Amygdala (tissue), 56 donors: ENCODE measurements at regions not wholly inside any gene's neighbourhood (a gene's known extent, or its start where the extent isn't known, plus 50 kb on each side); places are given as distances from the start of the nearest gene placed in this dataset.

ENCODE experiments used
- DNase-seq, 56 donors: peaks; one replicate each; lab custom pipeline; 2025; lab: John Stamatoyannopoulos, UW

GRCh38 chr13:40261947-40262346 is 404.5 kb downstream of the FOXO1 start:
- no peak for DNase-seq

GRCh38 chr13:40269086-40269485 is 397.4 kb downstream of the FOXO1 start:
- no peak for DNase-seq

GRCh38 chr13:40270726-40271125 is 395.7 kb downstream of the FOXO1 start:
- no peak for DNase-seq

- DNase-seq: peak in 10 of 56 donors; percentile 5 to 44 (median 16)
Measured at GRCh38 chr13:40271271-40271885, 395.1 kb downstream of the FOXO1 start.

- peak in 44 of 56 donors; percentile 5 to 77 (median 32) for DNase-seq
Measured at GRCh38 chr13:40271931-40272775, 394.3 kb downstream of the FOXO1 start.

- DNase-seq: no peak
Measured at GRCh38 chr13:40272776-40273139, 393.7 kb downstream of the FOXO1 start.

- peak in 53 of 56 donors; percentile 4 to 80 (median 38) for DNase-seq
Measured at GRCh38 chr13:40273253-40274025, 393.0 kb downstream of the FOXO1 start.

- DNase-seq: peak in 1 of 56 donors; percentile 28
Measured at GRCh38 chr13:40274103-40274502, 392.3 kb downstream of the FOXO1 start.

- no peak for DNase-seq
Measured at GRCh38 chr13:40275155-40275554, 391.3 kb downstream of the FOXO1 start.

GRCh38 chr13:40275636-40276035 is 390.8 kb downstream of the FOXO1 start:
- no peak for DNase-seq

- DNase-seq: no peak
Measured at GRCh38 chr13:40283666-40284065, 382.8 kb downstream of the FOXO1 start.

- no peak for DNase-seq
Measured at GRCh38 chr13:40285634-40286033, 380.8 kb downstream of the FOXO1 start.

GRCh38 chr13:40287428-40287827 is 379.0 kb downstream of the FOXO1 start:
- no peak for DNase-seq

- no peak for DNase-seq
Measured at GRCh38 chr13:40288259-40288658, 378.2 kb downstream of the FOXO1 start.

- DNase-seq: no peak
Measured at GRCh38 chr13:40290758-40291157, 375.7 kb downstream of the FOXO1 start.

- no peak for DNase-seq
Measured at GRCh38 chr13:40292108-40292507, 374.3 kb downstream of the FOXO1 start.

GRCh38 chr13:40292536-40292935 is 373.9 kb downstream of the FOXO1 start:
- no peak for DNase-seq

GRCh38 chr13:40302351-40302750 is 364.1 kb downstream of the FOXO1 start:
- DNase-seq: no peak

- no peak for DNase-seq
Measured at GRCh38 chr13:40304391-40304790, 362.1 kb downstream of the FOXO1 start.

GRCh38 chr13:40306817-40307216 is 359.6 kb downstream of the FOXO1 start:
- DNase-seq: no peak

- no peak for DNase-seq
Measured at GRCh38 chr13:40309881-40310280, 356.6 kb downstream of the FOXO1 start.
